ENCODE measurements at regions not wholly inside any gene's neighbourhood (a gene's known extent, or its start where the extent isn't known, plus 50 kb on each side); places are given as distances from the start of the nearest gene placed in this dataset.

GRCh38 chr22:49082451-49082850 is 745.2 kb downstream of the BRD1 start:
- no peak for TF ChIP-seq CTCF (IDR thresholded peaks at IDR 0.05; ENCODE audit: low read depth, low read length, poor library complexity, severe bottlenecking)
- no peak for TF ChIP-seq EZH2phosphoT487 (IDR thresholded peaks at IDR 0.05; ENCODE audit: borderline replicate concordance, low read length)
